ENCODE measurements at regions not wholly inside any gene's neighbourhood (a gene's known extent, or its start where the extent isn't known, plus 50 kb on each side); places are given as distances from the start of the nearest gene placed in this dataset.
"Not testable (repeated sequence)": the region's sequence is repeated elsewhere in the genome, so short reads cannot be mapped to it uniquely, and the experiment has no call there.

DNA sequence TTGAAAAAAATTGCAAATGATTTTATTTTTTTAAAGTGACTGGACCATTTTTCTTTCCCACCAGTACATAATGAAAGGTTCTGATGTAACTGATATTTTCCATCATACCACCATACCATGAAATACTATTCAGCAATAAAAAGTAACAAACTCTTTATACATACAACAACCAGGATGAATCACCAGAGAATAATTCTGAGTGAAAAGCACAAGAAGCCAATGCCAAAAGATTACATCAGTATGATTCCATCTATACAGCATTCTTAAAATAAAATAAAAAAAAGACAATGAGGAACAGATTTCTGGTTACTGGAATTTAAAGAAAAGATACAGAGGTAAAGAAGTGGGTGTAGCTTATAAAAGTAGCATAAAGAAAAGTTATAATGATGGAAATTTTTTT, 423.7 kb upstream of the ST8SIA4 start:
- DNase-seq = no peak

DNA sequence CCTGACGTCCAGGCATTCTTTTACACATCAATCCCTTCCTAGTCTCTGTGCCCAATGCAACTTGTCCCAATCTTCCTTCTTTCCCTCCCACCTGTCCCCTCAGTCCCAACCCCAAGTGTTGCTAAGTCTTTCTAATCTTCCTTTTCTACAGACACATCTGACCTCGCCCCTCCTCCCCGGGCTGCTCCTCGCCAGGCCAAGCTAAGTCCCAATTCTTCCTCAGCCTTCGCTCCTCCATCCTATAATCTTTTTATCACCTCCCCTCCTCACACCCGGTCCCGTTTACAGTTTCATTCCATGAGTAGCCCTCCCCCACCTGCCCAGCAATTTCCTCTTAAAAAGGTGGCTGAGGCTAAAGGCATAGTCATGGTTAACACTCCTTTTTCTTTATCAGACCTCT, 413.3 kb upstream of the ST8SIA4 start:
- DNase-seq = not testable (repeated sequence)

DNA sequence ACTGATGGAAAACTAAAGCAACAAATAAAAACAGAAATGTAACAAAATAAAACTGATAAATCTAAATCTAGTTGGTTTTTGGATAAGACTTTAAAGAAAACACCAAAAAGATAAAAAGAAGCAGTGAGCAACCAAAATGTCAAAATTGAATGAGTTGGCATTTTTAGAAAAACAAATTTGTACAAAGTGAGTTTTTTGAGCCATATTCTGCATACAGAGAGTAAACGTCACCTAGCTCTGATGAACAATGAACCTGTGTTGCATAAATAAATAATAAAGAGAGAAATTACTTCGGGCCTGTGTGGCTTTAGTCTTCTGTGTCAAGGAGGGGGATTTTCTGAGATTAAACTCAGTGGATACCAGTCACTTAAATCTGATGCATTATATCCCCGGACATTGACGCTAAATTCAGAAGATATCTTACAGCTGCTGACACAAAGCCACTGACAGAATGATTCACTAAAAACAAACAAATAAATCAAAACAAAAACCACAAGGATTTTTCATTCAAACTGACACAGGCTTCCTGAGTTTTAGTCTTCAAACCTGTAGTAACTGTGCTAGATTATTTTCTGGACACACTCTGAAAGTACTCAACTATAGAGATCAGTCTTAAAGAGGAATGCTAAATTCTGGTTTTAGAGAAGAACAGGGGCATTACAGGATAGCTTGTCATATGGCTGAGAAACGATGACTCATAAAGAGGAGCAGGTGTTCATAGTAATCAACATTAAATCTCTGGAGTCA, 403.5 kb upstream of the ST8SIA4 start:
- no peak for DNase-seq

GRCh38 chr5:101296477-101296876, 393.4 kb upstream of the ST8SIA4 start:
- no peak for DNase-seq

- DNase-seq = no peak
Observed at GRCh38 chr5:101292199-101292598, 389.1 kb upstream of the ST8SIA4 start.

DNA sequence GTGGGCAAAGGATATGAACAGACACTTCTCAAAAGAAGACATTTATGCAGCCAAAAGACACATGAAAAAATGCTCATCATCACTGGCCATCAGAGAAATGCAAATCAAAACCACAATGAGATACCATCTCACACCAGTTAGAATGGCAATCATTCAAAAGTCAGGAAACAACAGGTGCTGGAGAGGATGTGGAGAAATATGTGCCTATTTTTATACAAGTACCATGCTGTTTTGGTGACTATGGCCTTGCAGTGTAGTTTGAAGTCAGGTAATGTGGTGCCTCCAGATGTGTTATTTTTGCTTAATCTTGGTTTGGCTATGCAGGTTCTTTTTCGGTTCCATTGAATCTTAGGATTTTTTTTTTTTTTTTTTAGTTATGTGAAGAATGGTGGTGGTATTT, 387.7 kb upstream of the ST8SIA4 start:
- not testable (repeated sequence) for DNase-seq

DNA sequence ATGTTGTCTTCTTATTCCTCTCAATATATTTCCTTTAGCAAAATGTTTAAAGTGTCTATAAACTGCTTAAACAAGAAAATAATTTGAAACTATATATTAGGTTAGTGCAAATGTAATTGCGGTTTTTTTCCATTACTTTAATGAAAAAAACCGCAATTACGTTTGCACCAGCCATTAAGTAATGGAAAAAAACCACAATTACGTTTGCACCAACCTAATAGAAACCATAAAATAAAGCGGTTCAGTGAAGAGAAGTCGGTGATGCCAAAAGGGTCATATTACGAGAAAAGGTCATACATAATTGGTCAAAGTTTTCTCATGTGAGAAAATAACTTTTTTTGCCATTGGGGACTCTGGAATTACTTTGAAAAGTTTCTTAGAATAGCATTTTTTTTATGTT, 385.6 kb upstream of the ST8SIA4 start:
- no peak for DNase-seq

- DNase-seq = no peak
Observed at GRCh38 chr5:101284736-101285375, 381.8 kb upstream of the ST8SIA4 start.

DNA sequence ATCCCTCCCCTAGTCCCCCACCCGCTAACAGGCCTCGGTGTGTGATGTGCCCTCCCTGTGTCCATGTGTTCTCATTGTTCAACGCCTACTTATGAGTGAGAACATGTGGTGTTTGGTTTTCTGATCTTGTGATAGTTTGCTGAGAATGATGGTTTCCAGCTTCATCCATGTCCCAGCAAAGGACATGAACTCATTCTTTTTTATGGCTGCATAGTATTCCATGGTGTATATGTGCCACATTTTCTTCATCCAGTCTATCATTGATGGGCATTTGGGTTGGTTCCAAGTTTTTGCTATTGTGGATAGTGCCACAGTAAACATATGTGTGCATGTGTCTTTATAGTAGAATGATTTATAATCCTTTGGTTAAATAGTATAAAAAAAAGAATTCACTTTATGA, 380.9 kb upstream of the ST8SIA4 start:
- not testable (repeated sequence) for DNase-seq

- DNase-seq = no peak
Observed at GRCh38 chr5:101278917-101279316, 375.8 kb upstream of the ST8SIA4 start.

- no peak for DNase-seq
Observed at GRCh38 chr5:101278011-101278687, 375.1 kb upstream of the ST8SIA4 start.

GRCh38 chr5:101271945-101272344, 368.9 kb upstream of the ST8SIA4 start:
- DNase-seq = no peak

GRCh38 chr5:101271416-101271815, 368.3 kb upstream of the ST8SIA4 start:
- no peak for DNase-seq

GRCh38 chr5:101260857-101261256, 357.8 kb upstream of the ST8SIA4 start:
- no peak for DNase-seq

- no peak for DNase-seq
Observed at GRCh38 chr5:101253096-101253495, 350.0 kb upstream of the ST8SIA4 start.

DNA sequence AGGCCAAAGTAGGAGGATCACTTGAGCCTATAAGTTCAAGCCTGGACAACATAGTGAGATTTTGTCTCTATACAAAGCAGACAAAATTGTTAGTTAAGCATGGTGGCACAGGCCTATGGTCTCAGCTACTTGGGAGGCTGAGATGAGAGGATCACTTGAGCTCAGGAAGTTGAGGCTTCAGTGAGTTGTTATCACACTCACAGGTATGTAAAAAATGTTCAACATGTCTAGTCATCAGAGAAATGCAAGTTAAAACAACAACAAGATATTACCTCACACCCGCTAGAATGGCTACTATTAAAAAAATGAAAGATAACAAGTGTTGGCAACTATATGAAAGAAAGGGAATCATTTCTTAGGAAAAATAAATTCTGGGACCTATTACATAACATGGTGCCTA, 341.5 kb upstream of the ST8SIA4 start:
- no peak for DNase-seq

DNA sequence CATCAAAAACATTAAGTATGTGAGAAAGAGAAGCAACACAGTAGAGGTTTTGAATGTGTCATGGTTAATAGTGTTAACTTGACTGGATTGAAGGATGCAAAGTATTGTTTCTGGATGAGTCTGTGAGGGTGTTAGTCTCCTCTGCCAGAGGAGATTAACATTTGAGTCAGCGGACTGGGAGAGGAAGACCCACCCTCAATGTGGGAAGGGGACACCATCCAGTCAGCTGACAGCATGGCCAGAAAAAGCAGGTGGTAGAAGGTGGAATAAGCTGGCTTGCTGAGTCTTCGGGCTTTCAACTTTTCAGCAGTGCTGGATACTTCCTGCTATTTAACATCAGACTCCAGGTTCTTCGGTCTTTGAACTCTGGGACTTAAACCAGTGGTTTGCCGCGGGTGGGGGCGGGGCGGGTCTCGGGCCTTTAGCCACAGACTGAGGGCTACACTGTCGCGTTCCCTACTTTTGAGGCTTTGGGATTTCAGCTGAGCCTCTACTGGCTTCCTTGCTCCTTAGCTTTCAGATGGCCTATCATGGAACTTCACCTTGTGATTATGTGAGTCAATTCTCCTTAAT, 309.9 kb upstream of the ST8SIA4 start:
- no peak for DNase-seq

DNA sequence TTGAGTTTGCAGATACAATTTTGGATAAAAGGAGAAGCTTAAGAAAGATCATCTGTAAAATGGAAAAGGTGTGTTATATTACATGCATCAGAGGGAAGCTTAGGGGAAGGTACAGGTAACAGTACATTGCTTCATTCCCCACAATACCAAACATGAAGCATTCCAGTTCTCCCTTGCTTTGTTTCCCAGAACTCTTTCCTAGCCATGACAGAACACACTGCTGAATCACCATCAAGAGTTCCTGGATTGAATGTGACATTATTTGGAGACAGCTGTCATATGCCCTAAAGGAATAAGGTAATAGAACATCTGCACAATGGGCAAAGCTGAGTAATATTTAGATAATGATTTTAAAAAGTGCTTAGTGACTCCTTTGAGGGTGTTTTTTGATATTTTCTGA, 303.5 kb upstream of the ST8SIA4 start:
- DNase-seq = no peak

GRCh38 chr5:101205065-101205464, 302.0 kb upstream of the ST8SIA4 start:
- DNase-seq = not testable (repeated sequence)

DNA sequence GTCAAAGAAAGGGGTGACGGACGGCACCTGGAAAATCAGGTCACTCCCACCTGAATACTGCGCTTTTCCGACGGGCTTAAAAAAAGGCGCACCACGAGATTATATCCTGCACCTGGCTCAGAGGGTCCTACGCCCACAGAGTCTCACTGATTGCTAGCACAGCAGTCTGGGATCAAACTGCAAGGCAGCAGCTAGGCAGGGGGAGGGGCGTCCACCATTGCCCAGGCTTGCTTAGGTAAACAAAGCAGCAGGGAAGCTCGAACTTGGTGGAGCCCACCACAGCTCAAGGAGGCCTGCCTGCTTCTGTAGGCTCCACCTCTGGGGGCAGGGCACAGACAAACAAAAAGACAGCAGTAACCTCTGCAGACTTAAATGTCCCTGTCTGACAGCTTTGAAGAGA, 277.3 kb upstream of the ST8SIA4 start:
- not testable (repeated sequence) for DNase-seq

DNA sequence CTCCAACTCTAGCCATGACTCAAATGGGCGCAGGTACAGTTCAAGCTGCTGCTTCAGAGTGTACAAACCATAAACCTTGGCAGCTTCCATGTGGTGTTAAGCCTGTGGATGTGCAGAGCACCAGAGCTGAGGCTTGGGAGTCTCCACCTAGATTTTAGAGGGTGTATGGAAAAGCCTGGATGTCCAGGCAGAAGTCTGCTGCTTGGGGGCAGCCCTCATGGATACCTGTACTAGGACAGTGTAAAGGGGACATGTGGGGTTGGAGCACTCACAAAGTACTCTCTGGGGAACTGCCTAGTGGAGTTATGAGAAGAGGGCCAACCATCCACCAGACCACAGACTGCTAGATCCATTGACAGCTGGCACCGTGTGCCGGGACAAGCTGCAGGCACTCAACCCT, 273.5 kb upstream of the ST8SIA4 start:
- no peak for DNase-seq

- no peak for DNase-seq
Observed at GRCh38 chr5:101174981-101175380, 271.9 kb upstream of the ST8SIA4 start.

GRCh38 chr5:101163088-101163487, 260.0 kb upstream of the ST8SIA4 start:
- no peak for DNase-seq

DNA sequence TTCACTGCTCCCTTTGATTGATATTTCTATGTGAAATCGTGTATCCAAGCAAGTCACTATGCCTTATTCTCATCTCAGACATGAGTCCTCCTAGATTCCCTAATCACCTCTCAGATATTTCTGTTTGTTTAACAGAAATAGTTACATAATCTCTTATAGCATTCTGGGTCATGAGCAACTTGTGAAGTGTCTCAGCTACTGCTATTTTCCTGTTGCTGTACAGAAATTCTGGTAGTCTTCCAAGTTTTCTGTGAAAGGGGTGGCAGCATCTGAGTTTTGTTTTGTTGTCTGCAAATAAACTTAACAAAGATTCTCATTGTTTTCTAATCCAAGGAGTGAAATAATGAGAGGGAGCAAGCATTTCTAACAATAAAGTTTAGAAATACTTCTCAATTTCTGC, 256.9 kb upstream of the ST8SIA4 start:
- DNase-seq = no peak
